ENCODE measurements at regions not wholly inside any gene's neighbourhood (a gene's known extent, or its start where the extent isn't known, plus 50 kb on each side); places are given as distances from the start of the nearest gene placed in this dataset.

GRCh38 chr1:87686136-87686495 lies 357.4 kb downstream of the LMO4 start:
- no peak overlapping the region for H3K4me3 ChIP-seq (ENCODE audit: low read depth, poor library complexity, severe bottlenecking)
- intact Hi-C loops (cut with DNase I; ENCODE audit: low total_unique reads) = no loop called here
- TF ChIP-seq POLR2A (IDR thresholded peaks at IDR 0.05) = no peak
- TF ChIP-seq, protein P1, sequence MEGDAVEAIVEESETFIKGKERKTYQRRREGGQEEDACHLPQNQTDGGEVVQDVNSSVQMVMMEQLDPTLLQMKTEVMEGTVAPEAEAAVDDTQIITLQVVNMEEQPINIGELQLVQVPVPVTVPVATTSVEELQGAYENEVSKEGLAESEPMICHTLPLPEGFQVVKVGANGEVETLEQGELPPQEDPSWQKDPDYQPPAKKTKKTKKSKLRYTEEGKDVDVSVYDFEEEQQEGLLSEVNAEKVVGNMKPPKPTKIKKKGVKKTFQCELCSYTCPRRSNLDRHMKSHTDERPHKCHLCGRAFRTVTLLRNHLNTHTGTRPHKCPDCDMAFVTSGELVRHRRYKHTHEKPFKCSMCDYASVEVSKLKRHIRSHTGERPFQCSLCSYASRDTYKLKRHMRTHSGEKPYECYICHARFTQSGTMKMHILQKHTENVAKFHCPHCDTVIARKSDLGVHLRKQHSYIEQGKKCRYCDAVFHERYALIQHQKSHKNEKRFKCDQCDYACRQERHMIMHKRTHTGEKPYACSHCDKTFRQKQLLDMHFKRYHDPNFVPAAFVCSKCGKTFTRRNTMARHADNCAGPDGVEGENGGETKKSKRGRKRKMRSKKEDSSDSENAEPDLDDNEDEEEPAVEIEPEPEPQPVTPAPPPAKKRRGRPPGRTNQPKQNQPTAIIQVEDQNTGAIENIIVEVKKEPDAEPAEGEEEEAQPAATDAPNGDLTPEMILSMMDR (IDR thresholded peaks at IDR 0.05) = no peak
- WGBS, 2 donors = 87 to 94% methylated on average over 1 of the region's 1 CpG
- DNase-seq (ENCODE audit: low spot score in 2 of 2) = no peak

DNA sequence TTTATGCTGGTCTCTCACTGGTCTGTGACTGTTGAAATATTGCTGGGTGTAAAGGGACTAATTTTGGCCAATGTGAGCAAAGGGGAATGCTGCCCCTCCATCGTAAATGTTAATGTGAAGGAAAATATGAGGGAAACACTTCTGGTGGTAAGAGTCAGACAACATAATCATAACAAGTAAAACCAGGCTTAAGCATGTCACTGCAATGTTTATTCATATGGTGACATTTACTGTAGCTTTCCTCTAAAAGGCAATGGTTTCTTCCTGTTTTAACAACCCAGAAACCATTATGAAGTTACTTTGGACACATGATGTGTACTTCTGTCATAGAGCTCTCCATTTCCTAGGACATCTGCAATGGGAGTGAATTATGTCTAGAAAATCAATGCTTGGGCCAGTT lies 358.0 kb downstream of the LMO4 start:
- 86 to 93% methylated on average over 1 of the region's 1 CpG for WGBS, 2 donors
- intact Hi-C loops (cut with DNase I; ENCODE audit: low total_unique reads) = no loop called here
- no peak for DNase-seq (ENCODE audit: low spot score in 2 of 2)
- TF ChIP-seq POLR2A (IDR thresholded peaks at IDR 0.05) = no peak
- TF ChIP-seq, protein P1 (IDR thresholded peaks at IDR 0.05) = no peak
- no peak overlapping the region for H3K4me3 ChIP-seq (ENCODE audit: low read depth, poor library complexity, severe bottlenecking)

GRCh38 chr1:87688136-87688535 lies 359.5 kb downstream of the LMO4 start:
- no peak for DNase-seq (ENCODE audit: low spot score in 2 of 2)
- intact Hi-C loops (cut with DNase I; ENCODE audit: low total_unique reads) = no loop called here
- H3K4me3 ChIP-seq (ENCODE audit: low read depth, poor library complexity, severe bottlenecking) = no peak overlapping the region
- 90 to 96% methylated on average over 5 of the region's 5 CpGs for WGBS, 2 donors
- TF ChIP-seq, protein P1 (IDR thresholded peaks at IDR 0.05) = no peak
- TF ChIP-seq POLR2A (IDR thresholded peaks at IDR 0.05) = no peak

GRCh38 chr1:87689487-87689886 lies 360.8 kb downstream of the LMO4 start:
- TF ChIP-seq, protein P1 (IDR thresholded peaks at IDR 0.05) = no peak
- TF ChIP-seq POLR2A (IDR thresholded peaks at IDR 0.05) = no peak
- intact Hi-C loops (cut with DNase I; ENCODE audit: low total_unique reads) = no loop called here
- no peak for DNase-seq (ENCODE audit: low spot score in 2 of 2)
- H3K4me3 ChIP-seq (ENCODE audit: low read depth, poor library complexity, severe bottlenecking) = no peak overlapping the region

DNA sequence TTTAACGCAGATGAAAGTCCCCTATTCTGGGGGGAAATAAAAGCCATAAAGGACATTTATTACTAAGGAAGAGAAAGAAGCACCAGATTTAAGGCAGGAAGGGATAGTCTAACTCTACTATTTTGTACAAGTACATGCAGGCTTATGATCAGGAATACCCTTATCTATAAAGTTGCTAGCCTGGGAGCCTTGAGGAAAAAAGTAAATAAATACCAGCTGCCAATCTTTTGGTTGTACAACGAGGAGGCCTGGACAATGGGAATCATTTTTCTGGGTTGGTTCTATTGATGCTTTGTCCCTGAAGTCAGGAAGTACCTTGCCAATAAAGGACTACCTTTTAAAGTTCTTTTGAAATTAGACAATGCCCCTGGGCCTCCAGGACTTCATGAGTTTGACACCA lies 367.8 kb downstream of the LMO4 start:
- H3K4me3 ChIP-seq (ENCODE audit: low read depth, poor library complexity, severe bottlenecking) = no peak overlapping the region
- TF ChIP-seq POLR2A (IDR thresholded peaks at IDR 0.05) = no peak
- TF ChIP-seq, protein P1 (IDR thresholded peaks at IDR 0.05) = no peak
- 68 to 78% methylated on average over 2 of the region's 2 CpGs for whole genome bisulfite sequencing, 2 donors
- no peak for DNase-seq (ENCODE audit: low spot score in 2 of 2)
- intact Hi-C loops (cut with DNase I; ENCODE audit: low total_unique reads) = no loop called here

GRCh38 chr1:87702455-87702854 lies 373.8 kb downstream of the LMO4 start:
- TF ChIP-seq, protein P1 (IDR thresholded peaks at IDR 0.05) = no peak
- TF ChIP-seq POLR2A (IDR thresholded peaks at IDR 0.05) = no peak
- no peak for DNase-seq (ENCODE audit: low spot score in 2 of 2)
- intact Hi-C loops (cut with DNase I; ENCODE audit: low total_unique reads) = no loop called here
- no peak overlapping the region for H3K4me3 ChIP-seq (ENCODE audit: low read depth, poor library complexity, severe bottlenecking)
- 82 to 94% methylated on average over 2 of the region's 2 CpGs for WGBS, 2 donors

All from lower leg skin (tissue), 4 donors.